ENCODE measurements at regions not wholly inside any gene's neighbourhood (a gene's known extent, or its start where the extent isn't known, plus 50 kb on each side); places are given as distances from the start of the nearest gene placed in this dataset.

DNA sequence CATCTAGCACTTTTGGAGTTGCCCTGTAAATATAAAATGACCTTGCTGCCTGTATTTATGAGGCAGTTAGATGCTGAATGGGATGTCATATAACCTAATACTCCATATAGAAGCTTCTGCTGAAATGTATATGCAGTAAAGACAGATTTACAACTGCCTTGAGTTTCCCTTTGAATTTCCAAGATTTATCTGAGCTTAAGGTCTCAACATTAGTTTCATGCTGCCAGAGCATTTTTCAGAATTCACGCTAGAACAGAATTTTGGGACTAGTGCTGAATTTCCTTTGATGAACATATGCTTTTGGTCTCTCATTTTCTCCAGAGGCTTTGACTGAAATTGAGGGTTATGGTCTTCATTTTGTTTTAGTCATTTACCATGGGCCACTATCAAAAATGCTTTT is 254.7 kb upstream of the FANCL start:
- H3K4me3 Mint-ChIP-seq: no peak overlapping the region
- H3K27ac Mint-ChIP-seq: no peak overlapping the region
- H3K27me3 Mint-ChIP-seq (ENCODE audit: low read depth): no peaks in the 10 kb centered on the region
- peaks cover 10% of the 10 kb centered on the region for H3K4me1 Mint-ChIP-seq
- no peak for DNase-seq (ENCODE audit: low spot score in 2 of 2, unreplicated experiment in 2 of 2)
- TF ChIP-seq, protein P1, sequence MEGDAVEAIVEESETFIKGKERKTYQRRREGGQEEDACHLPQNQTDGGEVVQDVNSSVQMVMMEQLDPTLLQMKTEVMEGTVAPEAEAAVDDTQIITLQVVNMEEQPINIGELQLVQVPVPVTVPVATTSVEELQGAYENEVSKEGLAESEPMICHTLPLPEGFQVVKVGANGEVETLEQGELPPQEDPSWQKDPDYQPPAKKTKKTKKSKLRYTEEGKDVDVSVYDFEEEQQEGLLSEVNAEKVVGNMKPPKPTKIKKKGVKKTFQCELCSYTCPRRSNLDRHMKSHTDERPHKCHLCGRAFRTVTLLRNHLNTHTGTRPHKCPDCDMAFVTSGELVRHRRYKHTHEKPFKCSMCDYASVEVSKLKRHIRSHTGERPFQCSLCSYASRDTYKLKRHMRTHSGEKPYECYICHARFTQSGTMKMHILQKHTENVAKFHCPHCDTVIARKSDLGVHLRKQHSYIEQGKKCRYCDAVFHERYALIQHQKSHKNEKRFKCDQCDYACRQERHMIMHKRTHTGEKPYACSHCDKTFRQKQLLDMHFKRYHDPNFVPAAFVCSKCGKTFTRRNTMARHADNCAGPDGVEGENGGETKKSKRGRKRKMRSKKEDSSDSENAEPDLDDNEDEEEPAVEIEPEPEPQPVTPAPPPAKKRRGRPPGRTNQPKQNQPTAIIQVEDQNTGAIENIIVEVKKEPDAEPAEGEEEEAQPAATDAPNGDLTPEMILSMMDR (IDR thresholded peaks at IDR 0.05; ENCODE audit: unreplicated experiment): no peak
- H3K9me3 Mint-ChIP-seq: no peaks in the 10 kb centered on the region
- no peaks in the 10 kb centered on the region for H3K36me3 Mint-ChIP-seq

DNA sequence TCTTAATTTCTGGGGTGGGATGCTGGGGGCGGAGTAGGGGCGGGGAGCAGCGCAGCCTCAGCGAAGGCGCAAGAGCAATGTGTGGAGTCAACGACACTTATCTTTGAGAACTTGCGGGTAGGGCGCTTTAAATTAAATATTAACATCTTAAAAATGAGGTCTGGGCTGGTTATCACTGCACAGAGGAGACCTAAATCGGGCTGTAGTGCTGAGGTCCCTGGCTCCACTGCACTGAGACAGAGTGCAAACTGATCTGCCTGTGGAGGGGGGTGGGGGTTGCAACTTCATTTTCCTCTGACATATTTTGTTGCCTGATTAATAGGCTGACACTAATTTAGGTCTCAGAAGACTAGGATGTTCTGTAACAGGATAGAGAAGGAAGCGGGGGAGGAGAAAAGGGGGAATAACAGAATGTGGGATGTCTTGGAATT is 253.0 kb upstream of the FANCL start:
- no peak overlapping the region for H3K4me3 Mint-ChIP-seq
- TF ChIP-seq, protein P1 (IDR thresholded peaks at IDR 0.05; ENCODE audit: unreplicated experiment): no peak
- no peaks in the 10 kb centered on the region for H3K9me3 Mint-ChIP-seq
- H3K27me3 Mint-ChIP-seq (ENCODE audit: low read depth): no peaks in the 10 kb centered on the region
- H3K4me1 Mint-ChIP-seq: peaks cover 10% of the 10 kb centered on the region
- DNase-seq (ENCODE audit: low spot score in 2 of 2, unreplicated experiment in 2 of 2): no peak
- no peak overlapping the region for H3K27ac Mint-ChIP-seq
- H3K36me3 Mint-ChIP-seq: no peaks in the 10 kb centered on the region

DNA sequence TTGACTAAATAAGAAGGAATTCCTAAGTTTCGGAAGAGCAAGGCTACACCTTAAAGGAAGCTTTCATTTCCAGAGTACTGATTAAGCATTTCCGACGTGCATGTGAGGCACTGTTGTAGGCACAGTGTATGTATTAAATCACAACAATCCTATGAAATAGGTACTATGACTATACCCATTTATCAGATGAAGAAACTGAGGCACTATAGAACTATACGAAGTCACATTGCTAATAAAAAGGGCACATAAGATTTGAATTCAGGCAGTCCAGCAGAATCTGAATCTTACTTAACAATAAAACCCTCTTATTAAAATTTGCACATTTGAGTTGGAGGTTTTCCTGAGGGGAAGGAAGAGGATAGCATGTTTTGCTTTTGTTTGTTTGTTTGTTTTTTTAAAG is 243.5 kb upstream of the FANCL start:
- Mint-ChIP-seq H3K4me1 (no peaks in the 10 kb centered on the region), H3K36me3 (peaks cover 21% of the 10 kb centered on the region), H3K27me3 (ENCODE audit: low read depth) (no peaks in the 10 kb centered on the region), H3K9me3 (peaks cover 28% of the 10 kb centered on the region), H3K27ac (no peak overlapping the region), H3K4me3 (no peak overlapping the region)
- TF ChIP-seq, protein P1 (IDR thresholded peaks at IDR 0.05; ENCODE audit: unreplicated experiment): no peak
- no peak for DNase-seq (ENCODE audit: low spot score in 2 of 2, unreplicated experiment in 2 of 2)

DNA sequence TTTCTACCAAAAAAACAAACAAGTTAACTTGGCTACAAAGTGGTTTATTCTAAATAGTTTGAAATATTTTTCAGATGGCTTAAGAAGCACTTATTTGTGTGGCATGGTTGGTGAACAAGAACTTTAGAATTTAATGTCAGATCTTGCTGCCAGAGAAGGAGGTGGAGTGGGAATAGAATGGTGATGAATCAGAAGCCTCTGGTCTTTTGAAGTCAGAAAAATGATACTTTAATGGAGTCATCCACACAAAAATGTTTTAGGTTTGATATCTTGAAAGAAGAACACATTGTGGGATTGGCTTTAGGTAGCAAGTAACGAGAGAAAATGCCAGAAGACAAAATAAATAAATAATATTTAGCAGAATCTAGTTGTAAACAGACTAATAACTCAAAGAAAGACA is 243.1 kb upstream of the FANCL start:
- TF ChIP-seq, protein P1 (IDR thresholded peaks at IDR 0.05; ENCODE audit: unreplicated experiment): no peak
- Mint-ChIP-seq H3K27ac (no peak overlapping the region), H3K9me3 (peaks cover 28% of the 10 kb centered on the region), H3K36me3 (peaks cover 21% of the 10 kb centered on the region), H3K4me1 (peaks cover 3% of the 10 kb centered on the region), H3K4me3 (no peak overlapping the region), H3K27me3 (ENCODE audit: low read depth) (no peaks in the 10 kb centered on the region)
- no peak for DNase-seq (ENCODE audit: low spot score in 2 of 2, unreplicated experiment in 2 of 2)

DNA sequence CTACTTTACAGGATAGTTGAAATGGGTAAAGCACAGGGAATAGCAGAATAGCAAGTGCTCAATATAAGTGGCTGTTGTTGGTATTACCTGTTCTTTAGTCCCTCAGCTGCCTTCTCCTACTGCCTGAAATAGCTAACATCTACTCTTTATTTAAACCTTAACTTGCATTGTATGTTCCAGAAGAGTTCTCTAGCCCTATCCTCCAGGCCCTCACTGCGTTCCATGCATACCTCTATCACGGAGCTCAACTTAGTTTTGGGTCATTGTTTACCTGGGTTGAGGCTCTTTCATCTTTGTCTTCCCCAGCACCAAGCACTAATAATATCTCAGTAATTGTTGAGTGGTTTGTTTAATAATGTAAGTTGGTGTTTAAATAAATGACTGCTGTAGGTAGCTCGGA is 242.2 kb upstream of the FANCL start:
- TF ChIP-seq, protein P1 (IDR thresholded peaks at IDR 0.05; ENCODE audit: unreplicated experiment): no peak
- Mint-ChIP-seq H3K9me3 (peaks cover 24% of the 10 kb centered on the region), H3K4me3 (no peak overlapping the region), H3K4me1 (peaks cover 3% of the 10 kb centered on the region), H3K27ac (no peak overlapping the region), H3K27me3 (ENCODE audit: low read depth) (no peaks in the 10 kb centered on the region), H3K36me3 (peaks cover 21% of the 10 kb centered on the region)
- DNase-seq (ENCODE audit: low spot score in 2 of 2, unreplicated experiment in 2 of 2): no peak

DNA sequence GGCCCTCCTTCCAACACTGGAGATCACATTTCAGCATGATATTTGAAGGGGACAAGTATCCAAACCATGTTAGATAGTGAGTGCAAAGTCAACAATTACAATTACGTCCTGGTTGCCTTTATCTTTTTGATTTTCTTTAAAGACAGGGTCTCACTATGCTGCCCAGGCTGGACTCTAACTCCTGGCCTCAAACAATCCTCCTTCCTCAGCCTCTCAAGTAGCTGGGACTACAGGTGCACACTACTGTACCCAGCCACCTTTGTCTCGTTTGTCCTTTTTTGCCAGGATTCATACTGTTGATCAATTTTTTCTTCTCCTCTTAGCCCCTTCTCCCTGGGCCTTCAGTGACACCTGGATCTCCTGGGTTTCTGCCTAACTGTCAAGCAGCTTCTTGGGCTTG is 240.5 kb upstream of the FANCL start:
- peaks cover 13% of the 10 kb centered on the region for H3K36me3 Mint-ChIP-seq
- H3K4me3 Mint-ChIP-seq: no peak overlapping the region
- H3K9me3 Mint-ChIP-seq: peaks cover 7% of the 10 kb centered on the region
- no peak overlapping the region for H3K27ac Mint-ChIP-seq
- TF ChIP-seq, protein P1 (IDR thresholded peaks at IDR 0.05; ENCODE audit: unreplicated experiment): no peak
- DNase-seq (ENCODE audit: low spot score in 2 of 2, unreplicated experiment in 2 of 2): no peak
- no peaks in the 10 kb centered on the region for H3K27me3 Mint-ChIP-seq (ENCODE audit: low read depth)
- H3K4me1 Mint-ChIP-seq: peaks cover 5% of the 10 kb centered on the region

Data from mesothelial cell of epicardium (in vitro differentiated cells).